Middle frontal gyrus (tissue), 1 donor: ENCODE measurements at regions not wholly inside any gene's neighbourhood (a gene's known extent, or its start where the extent isn't known, plus 50 kb on each side); places are given as distances from the start of the nearest gene placed in this dataset.

Experiments used
- DNase-seq: peaks from one replicate; pipeline ENCODE4 v3.0.0-alpha.2; 2015; ENCODE audit warnings: low spot score; ENCODE audit errors: extremely low spot score

- DNase-seq: no peak
These were observed 59.2 kb upstream of the SPRY4 start for GRCh38 chr5:142384014-142384413.

DNA sequence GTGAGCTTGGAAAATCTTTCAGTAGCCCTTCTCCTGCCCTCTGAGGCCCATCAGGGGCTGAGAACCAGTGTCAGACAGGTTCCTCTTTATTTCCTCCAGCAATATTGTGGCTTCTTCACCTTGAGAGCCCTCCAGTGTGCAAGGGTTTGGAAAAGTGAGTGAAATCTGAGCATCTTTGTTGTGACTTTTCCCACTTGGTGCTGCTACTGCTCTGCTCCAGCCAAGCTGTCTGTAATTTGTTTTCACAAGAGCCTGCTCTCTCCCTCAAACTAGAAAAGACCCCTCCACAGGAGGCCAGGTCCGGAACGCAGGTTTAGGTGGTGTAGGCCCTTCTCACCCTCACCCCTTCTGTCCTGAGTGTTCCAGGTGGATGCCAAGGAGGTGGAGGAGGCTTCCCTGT, 57.4 kb upstream of the SPRY4 start:
- no peak for DNase-seq

DNA sequence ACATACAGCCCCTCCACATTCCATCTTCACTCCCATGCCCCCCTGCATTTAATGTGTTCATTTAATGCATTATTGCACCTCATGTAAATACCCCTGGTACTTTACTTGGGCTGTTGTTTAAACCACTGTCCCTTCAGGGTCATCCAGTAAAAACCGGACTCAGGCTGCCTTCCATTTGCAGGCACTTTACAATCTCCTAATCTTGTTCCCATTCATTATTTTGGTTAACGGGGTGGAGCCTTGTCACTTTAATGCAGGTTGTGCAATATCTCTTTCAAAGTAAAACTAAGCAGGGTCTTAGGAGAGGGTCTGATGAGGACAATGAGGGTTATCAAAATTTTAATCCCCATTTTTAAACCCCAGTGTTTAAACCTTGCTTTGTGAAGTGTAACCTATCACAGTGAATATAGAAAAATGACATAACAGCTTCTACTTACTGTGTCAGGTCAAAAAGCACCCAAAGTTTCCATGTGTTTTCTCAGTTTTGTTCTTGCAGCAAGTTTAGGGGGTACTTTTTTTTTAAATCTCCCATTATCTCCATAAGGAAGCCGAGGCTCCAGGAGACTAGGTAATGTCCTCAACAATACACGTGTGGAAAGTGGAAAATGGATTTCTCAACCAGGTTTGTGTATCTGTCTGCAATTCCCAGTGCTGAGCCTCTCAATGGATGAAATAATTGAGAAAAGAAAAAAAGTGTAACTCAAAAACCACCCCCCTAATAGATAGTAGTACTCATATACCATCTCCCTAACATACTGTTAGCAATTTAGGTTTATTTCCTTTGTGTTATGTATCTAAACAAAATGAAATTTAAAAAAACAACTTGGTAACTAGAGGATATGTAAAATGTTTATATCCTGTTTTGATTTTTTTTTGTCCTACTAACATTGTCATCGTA, 54.2 kb upstream of the SPRY4 start:
- DNase-seq: no peak

DNA sequence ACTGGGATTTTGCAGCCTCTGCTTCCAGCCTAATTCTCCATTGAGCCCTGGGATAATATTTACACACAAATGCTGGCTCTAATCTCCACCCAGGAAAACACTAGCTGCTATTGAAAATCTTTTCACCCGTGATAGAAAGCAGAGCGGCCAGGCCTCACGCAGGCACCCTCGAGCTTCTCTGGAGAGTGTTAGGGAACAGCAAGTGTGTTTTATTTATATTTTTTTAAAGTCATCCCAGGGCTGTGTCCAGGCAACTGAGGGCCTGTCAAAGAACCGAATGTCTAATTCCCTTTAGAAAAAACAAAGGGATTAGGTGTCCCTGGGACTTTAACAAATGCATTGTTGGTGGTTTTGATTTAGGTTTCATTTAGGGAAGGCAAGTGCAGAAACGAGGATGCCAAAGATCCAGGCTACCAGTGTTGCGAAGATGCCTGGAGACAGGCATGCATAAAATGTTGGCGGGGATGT, 51.2 kb upstream of the SPRY4 start:
- DNase-seq: no peak
